ENCODE measurements at regions not wholly inside any gene's neighbourhood (a gene's known extent, or its start where the extent isn't known, plus 50 kb on each side); places are given as distances from the start of the nearest gene placed in this dataset.

GRCh38 chr3:168470380-168470779 lies 374.7 kb upstream of the GOLIM4 start:
- TF ChIP-seq CTCF (IDR thresholded peaks at IDR 0.05) (no peak), POLR2A (IDR thresholded peaks at IDR 0.05) (no peak)

All from right lobe of liver (tissue), 4 donors.